Calu3 (cell line): ENCODE measurements at regions not wholly inside any gene's neighbourhood (a gene's known extent, or its start where the extent isn't known, plus 50 kb on each side); places are given as distances from the start of the nearest gene placed in this dataset.

Experiments used
- BruUV-seq: library from RNA; stranded (reverse); fragments of 400-500 nt; replicated peaks from 2 replicates; lab custom pipeline; 2021; lab: Mats Ljungman, UMichigan
- CTCF ChIA-PET: fragments of 300-600 bp; sonication (Branson Sonifier 250); formaldehyde crosslinking; loops from one replicate; lab custom pipeline; 2022; ENCODE audit warnings: antibody characterized with exemption; lab: Charles Lee
- DNase-seq: peaks from one replicate; pipeline ENCODE4 v3.0.0; 2022
- H3K27ac Mint-ChIP-seq: one replicate; pipeline ENCODE4 v1.8.0; 2022; ENCODE audit warnings: mixed read lengths; ENCODE audit not compliant: unreplicated experiment
- H3K27me3 Mint-ChIP-seq: one replicate; pipeline ENCODE4 v1.8.0; 2022; ENCODE audit warnings: mixed read lengths; ENCODE audit not compliant: unreplicated experiment
- H3K36me3 Mint-ChIP-seq: one replicate; pipeline ENCODE4 v1.8.0; 2022; ENCODE audit warnings: mild to moderate bottlenecking, moderate library complexity, mixed read lengths; ENCODE audit not compliant: insufficient read depth, unreplicated experiment
- H3K4me1 Mint-ChIP-seq: one replicate; pipeline ENCODE4 v1.8.0; 2022; ENCODE audit warnings: mild to moderate bottlenecking, low read depth, mixed read lengths; ENCODE audit not compliant: unreplicated experiment
- H3K4me3 Mint-ChIP-seq: one replicate; pipeline ENCODE4 v1.8.0; 2022; ENCODE audit warnings: mild to moderate bottlenecking, low read depth, moderate library complexity, mixed read lengths; ENCODE audit not compliant: unreplicated experiment
- H3K9me3 Mint-ChIP-seq: one replicate; pipeline ENCODE4 v1.8.0; 2022; ENCODE audit warnings: low read depth, mixed read lengths; ENCODE audit not compliant: unreplicated experiment
- CTCF ChIP-seq: fragments of 200-600 bp; IDR thresholded peaks from one replicate; pipeline ENCODE4 v1.8.0; 2022; ENCODE audit warnings: antibody characterized with exemption; ENCODE audit not compliant: unreplicated experiment
- intact Hi-C: fragments of 100-400 bp; cut with micrococcal nuclease; formaldehyde crosslinking; loops from one replicate; pipeline ENCODE4 v1.10.0; 2022; ENCODE audit not compliant: unreplicated experiment

- no peak for TF ChIP-seq CTCF
- Mint-ChIP-seq H3K4me3 (no peak overlapping the region), H3K27ac (no peak overlapping the region), H3K36me3 (no peaks in the 10 kb centered on the region), H3K9me3 (no peaks in the 10 kb centered on the region), H3K4me1 (no peaks in the 10 kb centered on the region), H3K27me3 (no peaks in the 10 kb centered on the region)
- BruUV-seq, result no TSS peak
- CTCF ChIA-PET, result no interaction called here
- intact Hi-C loops, result no loop called here
- no peak for DNase-seq
These were observed 934.5 kb upstream of the MIR17HG start for GRCh38 chr13:90412980-90413379.

- intact Hi-C loops, result no loop called here
- no peak for DNase-seq
- Mint-ChIP-seq H3K4me3 (no peak overlapping the region), H3K9me3 (no peaks in the 10 kb centered on the region), H3K27me3 (no peaks in the 10 kb centered on the region), H3K36me3 (no peaks in the 10 kb centered on the region), H3K4me1 (no peaks in the 10 kb centered on the region), H3K27ac (no peak overlapping the region)
- BruUV-seq, result no TSS peak
- TF ChIP-seq CTCF, result no peak
- CTCF ChIA-PET, result no interaction called here
These were observed 933.9 kb upstream of the MIR17HG start for GRCh38 chr13:90413548-90413947.

GRCh38 chr13:90414691-90415596 is 932.5 kb upstream of the MIR17HG start:
- Mint-ChIP-seq H3K4me1 (no peaks in the 10 kb centered on the region), H3K27me3 (no peaks in the 10 kb centered on the region), H3K36me3 (no peaks in the 10 kb centered on the region), H3K27ac (no peak overlapping the region), H3K4me3 (no peak overlapping the region), H3K9me3 (no peaks in the 10 kb centered on the region)
- TF ChIP-seq CTCF, result no peak
- no peak for DNase-seq
- CTCF ChIA-PET, result no interaction called here
- intact Hi-C loops, result no loop called here
- BruUV-seq, result no TSS peak

GRCh38 chr13:90415902-90416301 is 931.6 kb upstream of the MIR17HG start:
- intact Hi-C loops, result no loop called here
- Mint-ChIP-seq H3K27ac (no peak overlapping the region), H3K4me3 (no peak overlapping the region), H3K27me3 (no peaks in the 10 kb centered on the region), H3K36me3 (no peaks in the 10 kb centered on the region), H3K4me1 (no peaks in the 10 kb centered on the region), H3K9me3 (no peaks in the 10 kb centered on the region)
- CTCF ChIA-PET, result no interaction called here
- BruUV-seq, result no TSS peak
- no peak for TF ChIP-seq CTCF
- no peak for DNase-seq
